Stomach (tissue), 4 donors: ENCODE measurements at regions not wholly inside any gene's neighbourhood (a gene's known extent, or its start where the extent isn't known, plus 50 kb on each side); places are given as distances from the start of the nearest gene placed in this dataset.

ENCODE experiments used
- CTCF ChIP-seq, 7 experiments: fragments of 450-650 bp in 4 of 7; fragments of 200-600 bp in 3 of 7; sonication (generic) in 3 of 7; IDR thresholded peaks; one replicate each; pipeline ENCODE4 v1.5.1; 2016 to 2019; ENCODE audit warnings: antibody characterized with exemption in 7 of 7, control low read depth in 2 of 7, mild to moderate bottlenecking in 1 of 7
- EP300 ChIP-seq: sonication (generic); formaldehyde crosslinking; IDR thresholded peaks from one replicate; pipeline ENCODE4 v1.6.1; 2017; ENCODE audit warnings: antibody characterized with exemption
- POLR2AphosphoS5 ChIP-seq, 3 donors: sonication (generic); formaldehyde crosslinking; IDR thresholded peaks; one replicate each; pipeline ENCODE4 v1.6.1; 2016; ENCODE audit warnings: antibody characterized with exemption in 3 of 3

- TF ChIP-seq CTCF (IDR thresholded peaks at IDR 0.05) (no peak), POLR2AphosphoS5 (IDR thresholded peaks at IDR 0.05) (no peak), EP300 (no peak)
Measured at GRCh38 chr2:215631696-215632095, 195.8 kb upstream of the FN1 start.
